ELR (cell line): ENCODE measurements at regions not wholly inside any gene's neighbourhood (a gene's known extent, or its start where the extent isn't known, plus 50 kb on each side); places are given as distances from the start of the nearest gene placed in this dataset.
"Not testable (repeated sequence)": the region's sequence is repeated elsewhere in the genome, so short reads cannot be mapped to it uniquely, and the experiment has no call there.

Experiments
- DNase-seq: peaks from one replicate; pipeline ENCODE4 v3.0.0-alpha.2; 2015; ENCODE audit warnings: low read depth

DNA sequence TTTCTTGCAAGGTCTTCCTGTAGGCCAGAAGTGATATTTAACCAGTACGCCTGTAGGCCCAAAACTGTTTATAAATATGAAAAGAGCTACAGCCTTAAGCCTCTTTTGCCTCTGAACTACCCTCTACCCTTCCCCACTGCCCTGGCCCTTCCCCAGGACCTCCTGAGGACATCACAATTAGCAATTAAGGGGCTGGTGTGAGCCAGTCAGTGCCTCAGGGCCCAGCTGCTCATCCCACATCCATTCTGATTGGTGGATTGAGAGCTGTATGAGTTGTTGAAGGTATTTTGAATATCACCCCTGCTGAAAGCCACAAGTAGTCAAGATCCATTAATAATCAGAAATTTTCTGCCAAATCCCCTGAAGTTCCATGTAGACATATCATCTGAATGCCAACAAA lies 126.3 kb upstream of the TACR1 start:
- no peak for DNase-seq

DNA sequence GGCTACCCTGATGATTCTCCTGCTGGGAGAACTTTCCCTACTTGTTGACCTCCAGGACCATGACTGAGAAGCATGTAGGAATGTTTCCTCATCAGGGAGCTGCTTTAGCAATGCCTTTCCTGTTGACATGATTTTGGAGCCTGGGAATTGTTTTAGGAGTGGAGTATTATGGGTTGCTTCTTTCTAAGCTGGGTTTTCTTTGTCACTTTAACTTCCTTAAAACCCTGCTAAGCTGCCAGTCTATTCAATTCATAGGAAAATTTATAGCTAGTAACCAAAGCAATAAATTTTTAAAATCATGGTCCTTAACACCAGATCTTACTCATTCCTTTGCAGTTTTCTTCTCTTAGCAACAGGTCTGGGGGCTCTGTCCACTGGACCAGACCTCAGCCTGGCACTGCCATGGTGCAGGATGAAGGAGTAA lies 125.6 kb upstream of the TACR1 start:
- DNase-seq: no peak

DNA sequence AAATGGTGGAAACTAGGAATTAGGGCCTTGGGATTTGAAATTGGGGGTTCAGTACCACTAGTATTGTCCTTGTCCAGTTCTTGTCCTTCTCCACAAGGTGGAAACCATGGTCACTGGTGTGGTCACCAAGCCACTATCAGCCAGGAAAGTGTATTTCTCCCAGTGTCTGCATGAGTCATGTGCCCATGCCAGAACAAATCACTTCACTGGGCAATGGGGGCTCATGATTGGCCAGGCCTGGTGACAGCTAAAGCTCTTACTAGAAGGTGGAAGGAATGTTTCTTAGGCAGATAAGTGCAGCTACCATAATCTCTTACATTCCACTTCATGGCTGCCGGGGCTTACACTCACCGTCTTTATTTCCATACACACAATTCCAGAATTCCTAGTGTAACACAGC lies 124.8 kb upstream of the TACR1 start:
- peak; percentile 40 for DNase-seq

GRCh38 chr2:75321599-75321922 lies 122.2 kb upstream of the TACR1 start:
- no peak for DNase-seq

DNA sequence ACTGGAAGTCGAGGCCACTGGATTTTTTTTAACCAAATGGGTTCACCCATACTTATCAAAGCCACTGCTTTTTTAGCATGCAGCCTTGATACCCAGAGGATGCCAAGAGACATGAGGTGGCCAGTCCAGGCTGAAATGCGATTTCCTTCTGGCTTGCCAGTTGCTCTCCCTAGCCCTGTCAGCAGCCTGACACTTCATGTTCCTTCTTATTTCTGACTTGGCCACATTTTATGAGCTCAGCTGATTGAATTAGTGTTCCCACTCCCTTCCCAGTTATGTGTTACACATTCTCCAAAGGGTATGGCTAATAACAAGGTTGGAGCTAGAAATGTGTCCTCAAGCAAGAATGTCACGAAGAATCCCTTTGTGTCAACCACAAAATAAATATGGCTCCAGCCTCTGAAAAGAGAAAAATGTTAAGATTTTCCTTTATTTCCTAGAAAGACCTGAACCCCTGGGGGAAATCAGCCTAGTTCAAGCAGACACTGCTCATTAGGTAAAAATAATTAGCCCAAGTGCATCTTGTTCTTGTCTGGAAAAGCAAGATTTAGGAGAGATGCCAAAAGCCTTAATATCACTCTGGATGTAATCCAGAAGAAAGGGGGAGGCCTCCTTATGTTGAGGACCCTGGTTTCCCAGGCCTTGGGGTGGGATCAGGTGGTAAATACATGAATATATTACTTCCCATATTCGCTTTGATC lies 121.7 kb upstream of the TACR1 start:
- DNase-seq: no peak

- no peak for DNase-seq
These were observed 120.6 kb upstream of the TACR1 start for GRCh38 chr2:75319951-75320350.

- no peak for DNase-seq
These were observed 118.5 kb upstream of the TACR1 start for GRCh38 chr2:75317802-75318201.

- peak; percentile 13 for DNase-seq
These were observed 118.0 kb upstream of the TACR1 start for GRCh38 chr2:75317316-75317715.

GRCh38 chr2:75315436-75315835 lies 116.1 kb upstream of the TACR1 start:
- DNase-seq: no peak

DNA sequence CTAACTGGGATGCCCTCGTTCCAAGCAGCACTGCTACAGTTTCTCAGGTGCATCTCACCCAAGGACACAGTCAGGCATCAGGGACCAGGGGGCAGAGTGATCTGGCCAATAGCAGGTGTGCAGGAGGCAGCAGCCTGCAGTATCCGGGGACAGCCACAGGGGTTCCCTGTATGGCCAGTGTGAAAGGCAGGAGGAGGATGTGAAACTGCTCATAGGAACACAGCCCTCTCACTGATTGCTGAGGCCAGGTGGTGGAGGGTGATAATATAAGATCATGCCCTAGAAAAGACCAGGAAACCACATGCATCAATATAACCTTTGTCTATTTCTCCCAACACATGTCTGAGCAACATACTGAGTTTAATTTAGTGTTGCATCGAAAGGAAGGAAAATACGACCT lies 112.7 kb upstream of the TACR1 start:
- DNase-seq: peak; percentile 36

- DNase-seq: no peak
These were observed 112.2 kb upstream of the TACR1 start for GRCh38 chr2:75311521-75311920.

- peak; percentile 73 for DNase-seq
These were observed 111.6 kb upstream of the TACR1 start for GRCh38 chr2:75310876-75311275.

GRCh38 chr2:75309596-75310463 lies 110.5 kb upstream of the TACR1 start:
- DNase-seq: peak; percentile 77

- DNase-seq: no peak
These were observed 103.9 kb upstream of the TACR1 start for GRCh38 chr2:75303227-75303626.

DNA sequence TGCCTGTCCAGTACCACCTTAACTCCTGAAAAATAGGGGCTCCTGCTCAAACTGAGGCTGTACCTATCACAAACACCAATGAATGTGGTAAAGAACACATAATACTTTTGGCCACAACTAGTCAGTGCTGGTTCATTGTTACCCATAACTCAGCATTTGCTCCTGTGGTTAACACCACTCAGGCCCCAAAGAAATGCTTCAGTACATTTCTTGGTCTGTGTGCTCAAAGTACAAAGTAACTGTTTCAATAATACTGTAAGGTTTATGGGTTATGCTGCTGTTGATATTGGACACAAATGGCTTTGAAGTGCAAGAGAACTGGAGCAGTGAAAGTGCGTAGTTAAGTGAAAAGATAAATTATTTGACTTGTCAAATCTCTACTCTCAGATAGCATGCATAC lies 95.0 kb upstream of the TACR1 start:
- DNase-seq: no peak

GRCh38 chr2:75292826-75293225 lies 93.5 kb upstream of the TACR1 start:
- peak; percentile 92 for DNase-seq

- DNase-seq: peak; percentile 53
These were observed 91.4 kb upstream of the TACR1 start for GRCh38 chr2:75290600-75291150.

DNA sequence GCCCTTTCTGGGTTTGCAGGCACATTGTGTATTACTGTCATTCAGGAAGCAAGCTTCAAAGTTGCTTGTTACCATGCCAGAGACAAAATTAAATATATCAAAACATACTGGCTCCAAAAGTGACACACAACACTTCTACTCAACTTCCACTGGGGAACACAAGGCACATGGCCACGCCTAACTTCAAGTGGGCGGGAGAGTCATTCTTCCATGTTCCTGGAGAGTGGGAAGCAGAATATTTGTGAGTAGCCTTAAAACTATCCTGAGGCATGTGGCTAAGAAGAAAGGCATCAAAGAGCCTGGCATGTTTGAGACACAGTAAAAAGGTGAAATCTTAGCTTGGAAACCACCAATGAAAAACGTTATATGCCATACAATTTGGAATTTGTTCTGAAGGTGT lies 90.5 kb upstream of the TACR1 start:
- DNase-seq: peak; percentile 60

- DNase-seq: not testable (repeated sequence)
These were observed 89.9 kb upstream of the TACR1 start for GRCh38 chr2:75289178-75289577.

DNA sequence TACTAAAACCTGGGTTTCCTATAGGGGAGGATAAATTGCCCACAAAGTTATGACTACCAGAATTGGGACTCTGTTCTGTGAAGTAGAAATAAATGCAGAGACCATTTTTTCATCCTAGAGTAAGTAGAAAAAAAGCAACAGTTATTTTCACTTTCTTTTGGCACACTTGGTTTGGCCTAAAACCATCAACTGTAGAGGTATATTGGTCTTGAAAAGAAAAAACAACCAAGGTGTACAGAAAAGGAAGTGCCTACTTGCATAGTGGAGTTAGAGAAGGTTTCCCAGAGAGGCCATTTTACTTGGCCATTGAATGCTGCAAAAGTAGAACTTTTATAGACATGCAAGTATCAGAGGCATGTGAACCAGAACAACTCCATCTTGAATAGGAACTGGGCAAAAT lies 89.4 kb upstream of the TACR1 start:
- no peak for DNase-seq

- DNase-seq: no peak
These were observed 88.5 kb upstream of the TACR1 start for GRCh38 chr2:75287624-75288316.

GRCh38 chr2:75284345-75284744 lies 85.0 kb upstream of the TACR1 start:
- no peak for DNase-seq
